Activated naive CD4-positive, alpha-beta T cell treated with anti-CD3 and anti-CD28 coated beads for 36 hours (primary cell): ENCODE measurements at regions not wholly inside any gene's neighbourhood (a gene's known extent, or its start where the extent isn't known, plus 50 kb on each side); places are given as distances from the start of the nearest gene placed in this dataset.
"Not testable (repeated sequence)": the region's sequence is repeated elsewhere in the genome, so short reads cannot be mapped to it uniquely, and the experiment has no call there.

Experiments used
- CTCF ChIA-PET: fragments of 350-600 bp; sonication (Branson Sonifier 250); formaldehyde crosslinking; loops from one replicate; lab custom pipeline; 2021; ENCODE audit warnings: antibody characterized with exemption; lab: Charles Lee
- DNase-seq: peaks from one replicate; pipeline ENCODE4 v3.0.0-alpha.2; 2020
- H3K27ac Mint-ChIP-seq: one replicate; pipeline ENCODE4 v1.8.0; 2021; ENCODE audit warnings: mild to moderate bottlenecking, mixed read lengths
- H3K27me3 Mint-ChIP-seq: one replicate; pipeline ENCODE4 v1.8.0; 2021; ENCODE audit warnings: low read depth, mixed read lengths
- H3K36me3 Mint-ChIP-seq: one replicate; pipeline ENCODE4 v1.8.0; 2021; ENCODE audit warnings: low read depth, mixed read lengths
- H3K4me1 Mint-ChIP-seq: one replicate; pipeline ENCODE4 v1.8.0; 2021; ENCODE audit warnings: low read depth, mixed read lengths
- H3K4me3 Mint-ChIP-seq: one replicate; pipeline ENCODE4 v1.8.0; 2021; ENCODE audit warnings: mild to moderate bottlenecking, moderate library complexity, mixed read lengths
- H3K9me3 Mint-ChIP-seq: one replicate; pipeline ENCODE4 v1.8.0; 2021; ENCODE audit warnings: mixed read lengths
- intact Hi-C: fragments of 100-400 bp; cut with micrococcal nuclease; formaldehyde crosslinking; loops from one replicate; pipeline ENCODE4 v1.15.1; 2023

DNA sequence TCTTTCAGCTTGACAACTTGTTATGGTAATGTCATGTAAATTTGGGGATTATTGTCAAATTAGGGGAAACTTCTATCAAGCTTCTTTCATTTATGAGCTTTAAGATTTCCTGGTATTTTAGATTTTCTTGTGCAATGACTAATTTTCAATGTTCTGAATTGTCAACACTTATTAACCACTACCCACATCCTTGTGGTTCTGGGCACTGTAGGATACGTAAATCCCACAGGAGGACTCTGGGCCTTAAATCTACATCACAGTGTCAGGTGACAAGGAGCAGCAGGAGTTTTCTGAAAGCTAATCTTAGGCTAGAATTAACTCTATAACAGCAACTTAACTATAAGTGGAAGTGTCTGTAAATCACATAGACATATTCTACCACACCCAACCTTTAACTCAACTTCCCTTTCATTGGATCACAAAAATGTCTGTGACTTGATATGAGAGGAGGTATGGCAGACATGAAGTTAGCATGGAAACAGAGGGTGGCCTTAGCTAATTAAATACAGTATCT lies 397.7 kb downstream of the HLX start:
- no peak for DNase-seq
- H3K4me3 Mint-ChIP-seq = no peak overlapping the region
- H3K36me3 Mint-ChIP-seq = no peaks in the 10 kb centered on the region
- H3K27me3 Mint-ChIP-seq = peaks cover 8% of the 10 kb centered on the region
- intact Hi-C loops = no loop called here
- H3K4me1 Mint-ChIP-seq = no peaks in the 10 kb centered on the region
- CTCF ChIA-PET = interaction anchor here (1.7 kb wide), 1 partner anchor 12 kb away, joined by 6 read pairs; no protein-coding TSS in a partner anchor
- no peaks in the 10 kb centered on the region for H3K9me3 Mint-ChIP-seq
- H3K27ac Mint-ChIP-seq = no peak overlapping the region

DNA sequence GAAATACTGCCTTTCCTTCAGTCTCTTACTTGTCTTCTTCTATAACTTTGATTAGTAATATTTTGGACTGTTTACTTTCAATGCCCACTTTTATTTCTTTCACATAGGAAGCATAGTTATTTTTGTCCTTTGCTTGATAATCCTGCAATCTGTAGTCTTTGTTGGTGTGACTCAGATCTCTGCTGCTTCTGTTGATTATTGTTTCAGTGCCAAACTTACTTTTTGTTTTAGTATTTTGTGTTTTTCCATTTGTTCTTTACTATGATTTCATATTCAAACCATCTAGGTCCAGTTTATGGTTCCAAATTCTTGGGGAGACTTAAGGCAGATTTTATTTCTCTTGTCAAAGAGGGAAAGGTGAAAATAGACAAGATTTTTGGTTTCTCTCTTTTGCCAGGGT lies 399.9 kb downstream of the HLX start:
- CTCF ChIA-PET = no interaction called here
- DNase-seq = no peak
- Mint-ChIP-seq H3K27me3 (peaks cover 19% of the 10 kb centered on the region), H3K4me3 (no peak overlapping the region), H3K36me3 (no peaks in the 10 kb centered on the region), H3K27ac (no peak overlapping the region), H3K9me3 (no peaks in the 10 kb centered on the region), H3K4me1 (no peaks in the 10 kb centered on the region)
- intact Hi-C loops = no loop called here

DNA sequence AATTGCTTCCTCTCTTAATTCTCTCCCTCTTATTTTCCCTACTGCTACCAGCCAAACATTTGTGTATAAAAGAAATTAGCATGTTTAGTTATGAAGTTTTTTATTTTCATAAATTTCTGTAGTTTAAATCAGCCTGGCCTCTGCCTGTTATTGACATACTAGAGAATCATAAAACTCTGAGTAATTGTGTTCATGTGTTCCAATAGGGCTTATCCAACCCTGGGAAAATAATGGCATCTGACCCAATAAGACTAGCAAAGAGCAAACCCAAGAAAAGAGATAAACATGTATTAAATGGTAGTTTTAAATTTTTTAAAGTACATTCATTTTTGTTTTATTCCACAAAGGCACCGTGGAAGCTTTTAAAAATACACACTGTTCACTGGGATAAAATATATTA lies 404.3 kb downstream of the HLX start:
- H3K36me3 Mint-ChIP-seq = no peaks in the 10 kb centered on the region
- H3K9me3 Mint-ChIP-seq = no peaks in the 10 kb centered on the region
- intact Hi-C loops = no loop called here
- H3K4me3 Mint-ChIP-seq = no peak overlapping the region
- no peaks in the 10 kb centered on the region for H3K4me1 Mint-ChIP-seq
- no peak for DNase-seq
- CTCF ChIA-PET = no interaction called here
- no peak overlapping the region for H3K27ac Mint-ChIP-seq
- H3K27me3 Mint-ChIP-seq = peaks cover 24% of the 10 kb centered on the region

DNA sequence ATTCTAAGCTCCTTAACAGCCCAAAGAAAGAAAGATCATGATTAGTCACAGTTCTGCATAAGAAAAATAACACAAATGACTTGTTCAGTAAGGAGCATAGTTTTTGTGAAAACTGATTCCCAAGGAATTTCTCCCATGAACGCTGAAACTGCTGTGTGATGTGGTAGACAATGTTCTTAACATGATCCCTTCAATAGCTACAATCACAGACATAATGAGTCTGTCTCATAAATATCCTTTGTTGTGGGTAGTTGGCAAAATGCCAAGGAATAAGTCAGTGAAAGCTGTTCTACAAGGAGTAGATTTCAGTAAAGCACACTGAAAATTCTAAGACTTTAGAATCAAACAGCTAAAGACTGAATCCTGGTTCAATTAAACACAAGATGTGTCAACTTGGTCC lies 404.8 kb downstream of the HLX start:
- intact Hi-C loops = no loop called here
- Mint-ChIP-seq H3K27ac (no peak overlapping the region), H3K4me1 (no peaks in the 10 kb centered on the region), H3K9me3 (no peaks in the 10 kb centered on the region), H3K36me3 (no peaks in the 10 kb centered on the region), H3K4me3 (no peak overlapping the region), H3K27me3 (peaks cover 21% of the 10 kb centered on the region)
- no peak for DNase-seq
- CTCF ChIA-PET = interaction anchor here (0.6 to 1.2 kb wide), 2 partner anchors 79 to 356 kb away, joined by 3 read pairs; no protein-coding TSS in a partner anchor

DNA sequence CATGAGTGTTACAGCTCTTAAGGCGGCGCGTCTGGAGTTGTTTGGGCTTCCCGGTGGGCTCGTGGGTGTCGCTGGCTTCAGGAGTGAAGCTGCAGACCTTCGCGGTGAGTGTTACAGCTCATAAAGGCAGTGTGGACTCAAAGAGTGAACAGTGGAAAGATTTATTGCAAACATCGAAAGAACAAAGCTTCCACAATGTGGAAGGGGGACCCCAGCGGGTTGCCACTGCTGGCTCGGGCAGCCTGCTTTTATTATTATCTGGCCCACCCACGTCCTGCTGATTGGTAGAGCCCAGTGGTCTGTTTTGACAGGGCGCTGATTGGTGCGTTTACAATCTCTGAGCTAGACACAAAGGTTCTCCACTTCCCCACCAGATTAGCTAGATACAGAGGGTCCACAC lies 405.7 kb downstream of the HLX start:
- H3K9me3 Mint-ChIP-seq, intact Hi-C loops, H3K27ac Mint-ChIP-seq, H3K36me3 Mint-ChIP-seq, DNase-seq, H3K4me1 Mint-ChIP-seq, H3K4me3 Mint-ChIP-seq: not testable (repeated sequence)
- peaks cover 21% of the 10 kb centered on the region for H3K27me3 Mint-ChIP-seq
- CTCF ChIA-PET = interaction anchor here (1.2 kb wide), 1 partner anchor 80 kb away, joined by 3 read pairs; no protein-coding TSS in a partner anchor

DNA sequence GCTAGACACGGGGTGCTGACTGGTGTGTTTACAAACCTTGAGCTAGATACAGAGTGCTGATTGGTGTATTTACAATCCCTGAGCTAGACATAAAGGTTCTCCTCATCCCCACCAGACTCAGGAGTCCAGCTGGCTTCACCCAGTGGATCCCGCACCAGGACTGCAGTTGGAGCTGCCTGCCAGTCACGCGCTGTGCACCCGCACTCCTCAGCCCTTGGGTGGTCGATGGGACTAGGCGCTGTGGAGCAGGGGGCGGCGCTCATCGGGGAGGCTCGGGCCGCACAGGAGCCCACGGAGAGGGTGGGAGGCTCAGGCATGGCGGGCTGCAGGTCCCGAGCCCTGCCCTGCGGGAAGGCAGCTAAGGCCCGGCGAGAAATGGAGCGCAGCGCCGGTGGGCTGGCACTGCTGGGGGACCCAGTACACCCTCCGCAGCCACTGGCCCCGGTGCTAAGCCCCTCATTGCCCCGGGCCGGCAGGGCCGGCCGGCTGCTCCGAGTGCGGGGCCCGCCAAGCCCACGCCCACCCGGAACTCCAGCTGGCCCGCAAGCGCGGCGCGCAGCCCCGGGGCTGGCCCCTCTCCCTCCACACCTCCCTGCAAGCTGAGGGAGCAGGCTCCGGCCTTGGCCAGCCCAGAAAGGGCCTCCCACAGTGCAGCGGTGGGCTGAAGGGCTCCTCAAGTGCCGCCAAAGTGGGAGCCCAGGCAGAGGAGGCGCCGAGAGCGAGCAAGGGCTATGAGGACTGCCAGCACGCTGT lies 406.4 kb downstream of the HLX start:
- CTCF ChIA-PET, H3K36me3 Mint-ChIP-seq, H3K9me3 Mint-ChIP-seq, DNase-seq, intact Hi-C loops, H3K27ac Mint-ChIP-seq, H3K4me1 Mint-ChIP-seq, H3K4me3 Mint-ChIP-seq: not testable (repeated sequence)
- peaks cover 21% of the 10 kb centered on the region for H3K27me3 Mint-ChIP-seq

DNA sequence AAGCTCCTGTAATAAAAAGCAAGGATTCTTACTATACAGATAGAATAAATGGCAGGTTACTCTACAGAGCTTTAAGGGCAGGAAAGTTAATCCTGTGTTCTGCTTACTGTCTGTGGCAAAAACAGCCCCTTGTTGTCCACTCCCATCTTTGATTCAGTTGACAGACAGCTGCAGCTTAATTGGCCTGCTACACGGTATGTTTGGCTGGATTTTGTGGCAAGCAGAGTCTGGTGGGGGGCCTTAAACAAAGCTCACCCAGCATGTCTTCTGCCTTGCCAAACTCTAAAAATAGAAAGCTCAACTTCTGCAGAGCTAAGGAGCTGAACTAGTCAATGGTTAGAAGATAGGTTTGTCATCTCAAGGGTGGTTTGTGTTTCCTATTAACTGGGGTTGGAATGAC lies 407.2 kb downstream of the HLX start:
- Mint-ChIP-seq H3K27ac (no peak overlapping the region), H3K9me3 (no peaks in the 10 kb centered on the region), H3K4me1 (no peaks in the 10 kb centered on the region), H3K36me3 (no peaks in the 10 kb centered on the region), H3K4me3 (no peak overlapping the region), H3K27me3 (peaks cover 20% of the 10 kb centered on the region)
- no peak for DNase-seq
- CTCF ChIA-PET = interaction anchor here (0.6 kb wide), 2 partner anchors 13 to 20 kb away, joined by 3 read pairs; no protein-coding TSS in a partner anchor
- intact Hi-C loops = no loop called here

DNA sequence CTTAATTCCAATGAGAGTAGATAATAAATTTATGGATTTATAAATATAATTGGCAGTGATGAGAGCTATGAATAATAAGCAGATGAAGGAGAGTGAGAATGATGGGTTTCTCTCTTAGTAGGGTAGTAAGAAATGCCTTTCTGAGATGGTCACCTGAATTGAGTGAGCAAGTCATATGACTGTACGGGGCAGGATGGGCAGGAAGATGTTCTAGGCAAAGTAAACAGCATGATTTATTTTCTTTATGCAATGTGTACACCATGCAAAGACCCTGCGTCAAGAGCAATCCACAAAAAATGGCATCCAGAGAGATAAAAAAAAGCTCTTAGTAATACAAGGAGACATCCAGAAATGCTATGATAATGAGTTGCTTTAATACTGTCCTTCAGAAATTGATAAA lies 409.9 kb downstream of the HLX start:
- H3K36me3 Mint-ChIP-seq = no peaks in the 10 kb centered on the region
- H3K9me3 Mint-ChIP-seq = no peaks in the 10 kb centered on the region
- no peak for DNase-seq
- peaks cover 5% of the 10 kb centered on the region for H3K27me3 Mint-ChIP-seq
- no peak overlapping the region for H3K27ac Mint-ChIP-seq
- H3K4me3 Mint-ChIP-seq = no peak overlapping the region
- CTCF ChIA-PET = no interaction called here
- H3K4me1 Mint-ChIP-seq = no peaks in the 10 kb centered on the region
- intact Hi-C loops = no loop called here

DNA sequence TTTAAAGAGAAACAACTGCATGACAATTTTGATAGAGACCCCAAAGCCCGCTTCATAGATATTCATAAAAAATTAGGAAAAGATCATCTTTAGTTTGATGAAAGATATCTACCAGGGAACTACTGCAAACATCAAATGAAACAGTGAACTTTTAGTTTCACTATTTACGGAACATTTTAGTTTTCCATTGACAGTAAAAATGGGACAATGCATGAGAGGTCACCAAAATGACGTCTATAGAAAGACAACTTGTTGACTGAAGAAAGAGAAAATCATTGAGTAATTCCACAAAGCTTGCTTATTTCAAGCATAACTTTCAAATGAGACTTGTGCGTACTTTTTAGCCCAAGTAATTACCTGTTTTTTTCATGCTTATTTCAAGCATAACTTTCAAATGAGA lies 411.4 kb downstream of the HLX start:
- Mint-ChIP-seq H3K4me1 (no peaks in the 10 kb centered on the region), H3K36me3 (no peaks in the 10 kb centered on the region), H3K27ac (no peak overlapping the region), H3K9me3 (no peaks in the 10 kb centered on the region), H3K4me3 (no peak overlapping the region), H3K27me3 (peaks cover 5% of the 10 kb centered on the region)
- no peak for DNase-seq
- intact Hi-C loops = no loop called here
- CTCF ChIA-PET = interaction anchor here (0.6 kb wide), 1 partner anchor 30 kb away, joined by 3 read pairs; no protein-coding TSS in a partner anchor

DNA sequence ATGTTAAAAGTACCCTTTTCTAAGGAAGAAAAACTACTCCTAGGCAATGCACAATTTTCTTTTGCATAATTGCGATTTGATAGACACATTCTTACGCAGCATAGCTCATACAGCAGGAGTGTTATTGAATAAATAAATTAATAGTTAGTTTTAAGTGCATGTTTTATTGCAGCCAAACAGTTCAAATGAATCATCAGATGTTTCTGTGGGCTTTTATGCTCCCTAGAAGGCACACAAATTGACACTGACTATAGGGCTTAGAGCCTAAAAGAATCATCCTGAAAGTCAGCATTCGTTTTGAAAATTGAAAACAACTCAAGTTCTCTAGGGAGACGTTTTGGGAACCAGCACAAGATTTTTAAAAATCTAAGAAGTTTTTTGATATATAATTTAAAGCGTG lies 411.9 kb downstream of the HLX start:
- H3K27ac Mint-ChIP-seq = no peak overlapping the region
- intact Hi-C loops = no loop called here
- no peaks in the 10 kb centered on the region for H3K36me3 Mint-ChIP-seq
- H3K27me3 Mint-ChIP-seq = peaks cover 5% of the 10 kb centered on the region
- no peaks in the 10 kb centered on the region for H3K4me1 Mint-ChIP-seq
- H3K9me3 Mint-ChIP-seq = no peaks in the 10 kb centered on the region
- no peak for DNase-seq
- CTCF ChIA-PET = interaction anchor here (0.6 kb wide), 1 partner anchor 30 kb away, joined by 3 read pairs; no protein-coding TSS in a partner anchor
- H3K4me3 Mint-ChIP-seq = no peak overlapping the region

DNA sequence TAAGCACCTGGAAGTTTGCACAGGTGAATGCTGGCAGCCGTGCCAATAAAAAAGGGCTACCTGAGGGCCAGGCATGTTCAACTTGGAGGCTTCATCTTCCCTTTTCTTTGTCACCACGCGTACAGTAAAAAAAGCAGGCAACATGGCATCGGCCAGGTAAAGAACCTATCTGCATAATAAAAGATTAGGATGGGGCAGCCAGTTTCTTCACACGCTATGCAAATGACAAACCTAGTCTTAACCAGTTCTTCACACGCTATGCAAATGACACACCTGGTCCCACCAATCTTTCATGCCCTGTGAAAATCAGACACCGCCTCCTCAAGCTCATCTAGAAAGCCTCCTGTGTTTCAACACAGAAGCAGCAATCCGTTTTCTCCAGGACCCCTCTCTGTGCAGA lies 413.4 kb downstream of the HLX start:
- intact Hi-C loops = no loop called here
- no peak overlapping the region for H3K4me3 Mint-ChIP-seq
- CTCF ChIA-PET = no interaction called here

DNA sequence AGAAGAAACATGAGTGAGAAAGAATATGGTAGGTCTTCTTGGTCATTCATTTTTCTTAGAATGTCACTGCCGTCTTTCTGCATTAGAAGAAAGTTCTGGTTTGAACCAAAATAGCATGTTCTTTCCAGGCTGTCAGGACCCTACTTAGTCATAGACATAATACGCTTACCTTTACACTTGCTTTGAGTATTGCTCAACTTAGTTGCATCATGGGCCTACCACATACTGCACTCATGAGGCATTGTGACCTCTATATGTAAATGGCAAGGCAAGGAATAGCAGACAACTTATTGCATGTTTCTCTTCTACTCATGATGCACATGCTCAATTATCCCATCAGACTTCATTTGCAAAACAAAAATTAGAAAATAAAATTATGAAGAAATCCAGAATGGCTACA lies 415.0 kb downstream of the HLX start:
- no peak for DNase-seq
- intact Hi-C loops = no loop called here
- CTCF ChIA-PET = no interaction called here
- no peak overlapping the region for H3K4me3 Mint-ChIP-seq
- H3K27ac Mint-ChIP-seq = no peak overlapping the region
- no peaks in the 10 kb centered on the region for H3K4me1 Mint-ChIP-seq
- no peaks in the 10 kb centered on the region for H3K36me3 Mint-ChIP-seq
- H3K27me3 Mint-ChIP-seq = peaks cover 2% of the 10 kb centered on the region
- H3K9me3 Mint-ChIP-seq = no peaks in the 10 kb centered on the region

More for the DNA sequence above, 413.4 kb downstream of the HLX start:
- Mint-ChIP-seq H3K4me1 (no peaks in the 10 kb centered on the region), H3K27ac (no peak overlapping the region), H3K9me3 (no peaks in the 10 kb centered on the region), H3K36me3 (no peaks in the 10 kb centered on the region), H3K27me3 (peaks cover under 1% of the 10 kb centered on the region)
- no peak for DNase-seq

DNA sequence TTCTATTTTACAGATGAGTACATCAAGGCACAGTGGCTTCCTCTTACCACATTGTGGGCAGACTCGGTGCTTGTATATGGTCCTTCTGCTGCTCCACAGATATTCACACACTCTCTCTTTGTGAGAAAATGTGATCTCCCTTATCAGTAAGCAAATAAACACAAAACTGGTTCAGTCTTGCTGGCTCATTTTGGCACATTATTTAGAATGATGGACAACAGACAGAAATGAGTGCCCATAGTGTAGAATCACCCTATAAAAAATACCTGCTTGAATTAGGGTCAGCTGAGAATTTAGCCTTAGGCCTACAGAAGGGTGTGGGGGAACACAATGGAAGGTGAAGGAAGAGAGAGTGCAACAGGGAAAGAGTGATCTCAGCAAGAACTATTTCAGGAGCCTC lies 423.1 kb downstream of the HLX start:
- Mint-ChIP-seq H3K27me3 (peaks cover 30% of the 10 kb centered on the region), H3K4me1 (no peaks in the 10 kb centered on the region), H3K36me3 (no peaks in the 10 kb centered on the region), H3K27ac (no peak overlapping the region), H3K4me3 (no peak overlapping the region), H3K9me3 (no peaks in the 10 kb centered on the region)
- intact Hi-C loops = no loop called here
- DNase-seq = no peak
- CTCF ChIA-PET = no interaction called here
